Upper lobe of right lung (tissue), 1 donor: ENCODE measurements at regions not wholly inside any gene's neighbourhood (a gene's known extent, or its start where the extent isn't known, plus 50 kb on each side); places are given as distances from the start of the nearest gene placed in this dataset.
A peak's percentile ranks its signal among the peaks of the same experiment; 100 is the strongest.

Experiments
- ATAC-seq: fragments of 200-7000 bp; cut with Tn5 transposase; one replicate; pipeline ENCODE4 v1.9.1; 2020; ENCODE audit warnings: mild to moderate bottlenecking, moderate library complexity
- DNase-seq: peaks from one replicate; pipeline ENCODE4 v3.0.0-alpha.2; 2020
- H3K27ac ChIP-seq: fragments of 200-600 bp; one replicate; pipeline ENCODE4 v1.8.0; 2022
- H3K27me3 ChIP-seq: fragments of 200-600 bp; one replicate; pipeline ENCODE4 v1.8.0; 2022; ENCODE audit warnings: mild to moderate bottlenecking
- H3K36me3 ChIP-seq: fragments of 200-600 bp; one replicate; pipeline ENCODE4 v1.8.0; 2022
- H3K4me1 ChIP-seq: fragments of 200-600 bp; one replicate; pipeline ENCODE4 v1.8.0; 2022
- H3K4me3 ChIP-seq: fragments of 200-600 bp; one replicate; pipeline ENCODE4 v1.8.0; 2022; ENCODE audit warnings: mild to moderate bottlenecking
- H3K9me3 ChIP-seq: fragments of 200-600 bp; one replicate; pipeline ENCODE4 v1.8.0; 2022
- intact Hi-C: fragments of 100-400 bp; cut with DNase I; formaldehyde crosslinking; loops from one replicate; pipeline ENCODE4 v1.11.0; 2022
- TF ChIP-seq, protein P1 (sequence below): fragments of 200-600 bp; IDR thresholded peaks from one replicate; pipeline ENCODE4 v1.8.0; 2022; ENCODE audit warnings: antibody characterized with exemption
- donor health status: DM: no; HTN: yes; CAD: no; lungs with severe emphysema.

GRCh38 chr1:29444782-29445729, 208.7 kb downstream of the PTPRU start:
- peaks cover 3% of the 10 kb centered on the region for H3K27me3 ChIP-seq
- no peak overlapping the region for H3K27ac ChIP-seq
- no peak overlapping the region for H3K4me3 ChIP-seq
- DNase-seq (no peak), ATAC-seq (no peak)
- intact Hi-C loops: no loop called here
- H3K4me1 ChIP-seq: no peaks in the 10 kb centered on the region
- H3K9me3 ChIP-seq: no peaks in the 10 kb centered on the region
- no peaks in the 10 kb centered on the region for H3K36me3 ChIP-seq
- TF ChIP-seq, protein P1, sequence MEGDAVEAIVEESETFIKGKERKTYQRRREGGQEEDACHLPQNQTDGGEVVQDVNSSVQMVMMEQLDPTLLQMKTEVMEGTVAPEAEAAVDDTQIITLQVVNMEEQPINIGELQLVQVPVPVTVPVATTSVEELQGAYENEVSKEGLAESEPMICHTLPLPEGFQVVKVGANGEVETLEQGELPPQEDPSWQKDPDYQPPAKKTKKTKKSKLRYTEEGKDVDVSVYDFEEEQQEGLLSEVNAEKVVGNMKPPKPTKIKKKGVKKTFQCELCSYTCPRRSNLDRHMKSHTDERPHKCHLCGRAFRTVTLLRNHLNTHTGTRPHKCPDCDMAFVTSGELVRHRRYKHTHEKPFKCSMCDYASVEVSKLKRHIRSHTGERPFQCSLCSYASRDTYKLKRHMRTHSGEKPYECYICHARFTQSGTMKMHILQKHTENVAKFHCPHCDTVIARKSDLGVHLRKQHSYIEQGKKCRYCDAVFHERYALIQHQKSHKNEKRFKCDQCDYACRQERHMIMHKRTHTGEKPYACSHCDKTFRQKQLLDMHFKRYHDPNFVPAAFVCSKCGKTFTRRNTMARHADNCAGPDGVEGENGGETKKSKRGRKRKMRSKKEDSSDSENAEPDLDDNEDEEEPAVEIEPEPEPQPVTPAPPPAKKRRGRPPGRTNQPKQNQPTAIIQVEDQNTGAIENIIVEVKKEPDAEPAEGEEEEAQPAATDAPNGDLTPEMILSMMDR: no peak

DNA sequence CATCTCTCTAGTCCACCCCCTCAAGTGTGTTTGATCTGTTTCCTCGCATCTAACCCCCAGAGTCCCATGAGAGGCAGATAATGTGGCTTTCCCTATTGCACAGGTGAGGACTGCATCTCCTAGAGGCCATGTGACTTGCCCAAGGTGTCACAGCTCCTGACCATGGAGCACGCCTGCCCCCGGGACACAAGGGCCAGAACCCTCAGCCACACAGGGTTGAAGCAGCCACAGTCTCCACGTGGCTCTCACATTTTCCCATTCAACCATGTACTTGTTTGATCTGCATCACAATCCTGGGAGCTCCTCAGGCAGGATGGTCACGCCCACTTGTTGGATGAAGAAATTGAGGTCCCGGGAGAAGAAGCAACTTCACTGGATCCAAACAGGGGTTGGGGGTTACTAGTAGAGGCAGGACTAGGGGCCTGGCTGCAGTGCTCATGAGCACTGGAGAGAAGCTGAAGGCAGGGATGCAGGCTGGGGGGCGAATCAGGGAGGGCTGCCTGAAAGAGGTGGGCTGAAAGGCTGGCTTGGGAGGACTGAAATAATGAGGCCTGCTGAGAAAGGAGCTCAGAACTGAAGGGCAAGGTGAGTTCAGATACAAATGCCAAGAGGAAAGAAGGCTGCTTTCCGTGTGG, 207.9 kb downstream of the PTPRU start:
- DNase-seq (peak; percentile 27), ATAC-seq (no peak)
- Histone ChIP-seq H3K27ac (no peak overlapping the region), H3K4me1 (no peaks in the 10 kb centered on the region), H3K36me3 (no peaks in the 10 kb centered on the region), H3K27me3 (peaks cover 4% of the 10 kb centered on the region), H3K4me3 (no peak overlapping the region), H3K9me3 (no peaks in the 10 kb centered on the region)
- intact Hi-C loops: no loop called here
- TF ChIP-seq, protein P1: no peak

DNA sequence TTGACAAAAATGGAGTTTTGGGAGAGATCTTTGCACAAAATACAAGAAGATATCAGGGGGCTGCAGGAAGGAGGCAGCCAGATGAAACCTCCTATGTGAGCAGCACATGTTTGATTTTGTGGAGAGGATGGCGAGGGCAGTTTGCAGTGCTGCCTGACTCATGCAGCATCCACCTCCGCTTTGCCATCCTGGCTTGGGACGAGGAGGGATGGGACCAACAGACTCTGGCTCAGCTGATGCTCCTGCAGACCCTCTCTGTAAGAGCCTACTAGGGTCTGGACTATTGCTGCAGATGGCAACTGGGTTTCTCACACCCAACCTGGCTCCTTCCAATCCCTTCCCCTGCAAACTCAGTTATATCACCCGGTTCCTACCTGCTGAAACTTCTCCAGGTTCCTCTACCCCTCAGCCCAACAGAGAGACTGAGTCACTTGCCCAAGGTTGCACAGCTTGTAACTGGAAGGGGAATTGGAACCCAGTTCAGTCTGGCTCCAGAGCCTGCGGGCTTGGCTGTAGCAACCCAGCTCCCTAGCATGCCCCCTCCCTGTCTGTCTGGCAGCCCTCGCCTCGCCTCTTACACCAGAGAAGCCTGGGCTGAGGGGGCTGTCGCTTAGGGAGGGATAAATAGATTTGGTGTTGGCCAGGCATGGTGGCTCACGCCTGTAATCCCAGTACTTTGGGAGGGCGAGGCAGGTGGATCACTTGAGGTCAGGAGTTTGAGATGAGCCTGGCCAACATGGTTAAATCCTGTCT, 205.8 kb downstream of the PTPRU start:
- peak; percentile 30 for DNase-seq
- Histone ChIP-seq H3K36me3 (no peaks in the 10 kb centered on the region), H3K27me3 (peaks cover 6% of the 10 kb centered on the region), H3K9me3 (no peaks in the 10 kb centered on the region), H3K27ac (no peak overlapping the region), H3K4me3 (no peak overlapping the region), H3K4me1 (no peaks in the 10 kb centered on the region)
- intact Hi-C loops: no loop called here
- TF ChIP-seq, protein P1: no peak
- ATAC-seq: no peak

DNA sequence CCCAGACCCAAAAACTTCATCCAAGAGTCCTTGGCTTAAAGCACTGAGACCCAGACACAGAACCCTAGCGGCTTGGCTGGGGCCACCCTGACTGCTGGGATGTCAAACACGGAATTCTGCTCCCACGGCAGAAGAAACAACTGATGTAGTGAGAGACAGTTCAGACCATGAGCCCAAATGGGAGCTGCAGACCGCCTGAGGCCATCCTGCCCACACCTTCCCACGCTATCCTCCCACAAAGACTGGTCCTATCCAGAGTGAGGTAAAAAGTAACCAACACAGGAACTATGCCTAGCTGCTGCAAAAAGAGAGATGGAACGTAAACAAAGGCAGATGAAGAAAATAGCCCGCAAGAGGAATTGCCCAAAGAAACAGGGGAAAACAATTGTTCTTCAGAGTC, 203.3 kb downstream of the PTPRU start:
- TF ChIP-seq, protein P1: no peak
- Histone ChIP-seq H3K4me3 (no peak overlapping the region), H3K4me1 (no peaks in the 10 kb centered on the region), H3K27ac (no peak overlapping the region), H3K27me3 (peaks cover 6% of the 10 kb centered on the region), H3K9me3 (no peaks in the 10 kb centered on the region), H3K36me3 (no peaks in the 10 kb centered on the region)
- DNase-seq (no peak), ATAC-seq (no peak)
- intact Hi-C loops: no loop called here

GRCh38 chr1:29438991-29439390, 202.7 kb downstream of the PTPRU start:
- H3K27me3 ChIP-seq: peaks cover 3% of the 10 kb centered on the region
- DNase-seq: no peak
- H3K9me3 ChIP-seq: no peaks in the 10 kb centered on the region
- ATAC-seq: no peak
- H3K4me1 ChIP-seq: no peaks in the 10 kb centered on the region
- H3K4me3 ChIP-seq: no peak overlapping the region
- no peak overlapping the region for H3K27ac ChIP-seq
- intact Hi-C loops: no loop called here
- no peaks in the 10 kb centered on the region for H3K36me3 ChIP-seq
- TF ChIP-seq, protein P1: no peak
